ENCODE measurements at regions not wholly inside any gene's neighbourhood (a gene's known extent, or its start where the extent isn't known, plus 50 kb on each side); places are given as distances from the start of the nearest gene placed in this dataset.

DNA sequence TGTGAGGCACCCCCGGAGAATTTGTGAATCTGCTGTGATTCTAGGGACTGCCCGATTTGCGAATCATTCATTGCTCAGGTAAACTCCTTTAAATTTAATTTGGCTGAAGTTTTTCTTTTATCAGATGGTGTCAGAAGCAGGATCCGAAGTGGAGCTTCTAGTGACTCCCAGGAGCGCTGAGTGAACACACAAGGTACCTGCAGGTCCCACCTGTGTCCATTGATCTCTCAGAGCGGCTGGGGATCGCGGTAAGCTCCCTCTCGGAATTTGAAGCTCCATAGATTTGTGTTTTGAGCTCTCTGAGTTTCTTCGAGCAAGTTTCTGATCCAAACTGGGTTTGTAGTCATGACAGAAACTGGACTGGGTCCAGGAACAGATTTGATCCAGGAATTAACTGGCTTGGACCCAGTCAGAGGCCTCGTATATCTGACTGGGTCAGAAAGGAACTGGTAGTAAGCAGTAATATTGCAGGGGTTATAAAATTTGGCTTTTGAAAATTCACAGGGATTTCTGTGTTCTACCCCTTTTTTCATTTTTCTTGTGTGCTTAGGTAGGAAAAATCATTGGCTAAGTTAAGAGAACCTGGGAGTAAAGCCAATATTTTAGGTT, 56.2 kb upstream of the EDEM3 start:
- no peak overlapping the region for H3K27ac ChIP-seq
- TF ChIP-seq CTCF (conservative IDR thresholded peaks at IDR 0.05): no peak

- no peak for TF ChIP-seq CTCF (conservative IDR thresholded peaks at IDR 0.05)
- H3K27ac ChIP-seq: no peak overlapping the region
Measured at GRCh38 chr1:184806296-184806721, 51.7 kb upstream of the EDEM3 start.

GRCh38 chr1:184805667-184806295, 51.1 kb upstream of the EDEM3 start:
- TF ChIP-seq CTCF (conservative IDR thresholded peaks at IDR 0.05): peak; percentile 90
- no peak overlapping the region for H3K27ac ChIP-seq
